ENCODE measurements at regions not wholly inside any gene's neighbourhood (a gene's known extent, or its start where the extent isn't known, plus 50 kb on each side); places are given as distances from the start of the nearest gene placed in this dataset.

- in situ Hi-C loops (cut with HindIII; ENCODE audit: low sequenced_read_pairs) = no loop called here
- no peak for TF ChIP-seq CTCF (IDR thresholded peaks at IDR 0.05; ENCODE audit: low read depth, low read length, missing control alignments)
- no peak overlapping the region for H3K4me3 ChIP-seq (ENCODE audit: low read depth, low read length)
- no peak for DNase-seq (ENCODE audit: low read depth)
These were observed 180.7 kb upstream of the SHH start for GRCh38 chr7:155992974-155993373.

GRCh38 chr7:155992538-155992937 is 180.3 kb upstream of the SHH start:
- no peak for TF ChIP-seq CTCF (IDR thresholded peaks at IDR 0.05; ENCODE audit: low read depth, low read length, missing control alignments)
- in situ Hi-C loops (cut with HindIII; ENCODE audit: low sequenced_read_pairs) = no loop called here

GRCh38 chr7:155992107-155992506 is 179.8 kb upstream of the SHH start:
- no peak for DNase-seq (ENCODE audit: low read depth)
- TF ChIP-seq CTCF (IDR thresholded peaks at IDR 0.05; ENCODE audit: low read depth, low read length, missing control alignments) = no peak
- in situ Hi-C loops (cut with HindIII; ENCODE audit: low sequenced_read_pairs) = no loop called here
- no peak overlapping the region for H3K4me3 ChIP-seq (ENCODE audit: low read depth, low read length)

More at GRCh38 chr7:155992538-155992937, 180.3 kb upstream of the SHH start:
- no peak for DNase-seq (ENCODE audit: low read depth)
- H3K4me3 ChIP-seq (ENCODE audit: low read depth, low read length) = no peak overlapping the region

- TF ChIP-seq CTCF (IDR thresholded peaks at IDR 0.05; ENCODE audit: low read depth, low read length, missing control alignments) = no peak
- no peak for DNase-seq (ENCODE audit: low read depth)
- in situ Hi-C loops (cut with HindIII; ENCODE audit: low sequenced_read_pairs) = no loop called here
- H3K4me3 ChIP-seq (ENCODE audit: low read depth, low read length) = no peak overlapping the region
These were observed 179.2 kb upstream of the SHH start for GRCh38 chr7:155991470-155991869.

GRCh38 chr7:155988416-155988815 is 176.2 kb upstream of the SHH start:
- no peak overlapping the region for H3K4me3 ChIP-seq (ENCODE audit: low read depth, low read length)
- in situ Hi-C loops (cut with HindIII; ENCODE audit: low sequenced_read_pairs) = no loop called here
- TF ChIP-seq CTCF (IDR thresholded peaks at IDR 0.05; ENCODE audit: low read depth, low read length, missing control alignments) = no peak
- DNase-seq (ENCODE audit: low read depth) = no peak

GRCh38 chr7:155987681-155988235 is 175.5 kb upstream of the SHH start:
- TF ChIP-seq CTCF (IDR thresholded peaks at IDR 0.05; ENCODE audit: low read depth, low read length, missing control alignments) = no peak
- no peak for DNase-seq (ENCODE audit: low read depth)
- H3K4me3 ChIP-seq (ENCODE audit: low read depth, low read length) = no peak overlapping the region
- in situ Hi-C loops (cut with HindIII; ENCODE audit: low sequenced_read_pairs) = no loop called here

Data from astrocyte of the cerebellum (primary cell).